COLO829 (cell line): ENCODE measurements at regions not wholly inside any gene's neighbourhood (a gene's known extent, or its start where the extent isn't known, plus 50 kb on each side); places are given as distances from the start of the nearest gene placed in this dataset.

ENCODE experiments used
- DNase-seq: peaks from one replicate; pipeline ENCODE4 v3.0.0; 2012; ENCODE audit warnings: low spot score

GRCh38 chr18:75491361-75491760, 63.9 kb upstream of the SMIM21 start:
- no peak for DNase-seq

GRCh38 chr18:75489493-75490190, 62.1 kb upstream of the SMIM21 start:
- DNase-seq, result peak; percentile 48

- DNase-seq, result no peak
Measured at GRCh38 chr18:75483662-75484061, 56.2 kb upstream of the SMIM21 start.

- DNase-seq, result no peak
Measured at GRCh38 chr18:75482880-75483279, 55.4 kb upstream of the SMIM21 start.

GRCh38 chr18:75480487-75480886, 53.0 kb upstream of the SMIM21 start:
- DNase-seq, result no peak

- peak; percentile 50 for DNase-seq
Measured at GRCh38 chr18:75478996-75479880, 51.7 kb upstream of the SMIM21 start.

- no peak for DNase-seq
Measured at GRCh38 chr18:75477900-75478299, 50.4 kb upstream of the SMIM21 start.
